ENCODE measurements at regions not wholly inside any gene's neighbourhood (a gene's known extent, or its start where the extent isn't known, plus 50 kb on each side); places are given as distances from the start of the nearest gene placed in this dataset.

GRCh38 chr12:124486346-124486963 is 81.0 kb downstream of the NCOR2 start:
- TF ChIP-seq ZFX (IDR thresholded peaks at IDR 0.05; ENCODE audit: borderline replicate concordance), result no peak
- TF ChIP-seq, protein P1, sequence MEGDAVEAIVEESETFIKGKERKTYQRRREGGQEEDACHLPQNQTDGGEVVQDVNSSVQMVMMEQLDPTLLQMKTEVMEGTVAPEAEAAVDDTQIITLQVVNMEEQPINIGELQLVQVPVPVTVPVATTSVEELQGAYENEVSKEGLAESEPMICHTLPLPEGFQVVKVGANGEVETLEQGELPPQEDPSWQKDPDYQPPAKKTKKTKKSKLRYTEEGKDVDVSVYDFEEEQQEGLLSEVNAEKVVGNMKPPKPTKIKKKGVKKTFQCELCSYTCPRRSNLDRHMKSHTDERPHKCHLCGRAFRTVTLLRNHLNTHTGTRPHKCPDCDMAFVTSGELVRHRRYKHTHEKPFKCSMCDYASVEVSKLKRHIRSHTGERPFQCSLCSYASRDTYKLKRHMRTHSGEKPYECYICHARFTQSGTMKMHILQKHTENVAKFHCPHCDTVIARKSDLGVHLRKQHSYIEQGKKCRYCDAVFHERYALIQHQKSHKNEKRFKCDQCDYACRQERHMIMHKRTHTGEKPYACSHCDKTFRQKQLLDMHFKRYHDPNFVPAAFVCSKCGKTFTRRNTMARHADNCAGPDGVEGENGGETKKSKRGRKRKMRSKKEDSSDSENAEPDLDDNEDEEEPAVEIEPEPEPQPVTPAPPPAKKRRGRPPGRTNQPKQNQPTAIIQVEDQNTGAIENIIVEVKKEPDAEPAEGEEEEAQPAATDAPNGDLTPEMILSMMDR (IDR thresholded peaks at IDR 0.05), result no peak
- no peak overlapping the region for H3K27ac ChIP-seq

- no peak overlapping the region for H3K27ac ChIP-seq
- TF ChIP-seq ZFX (IDR thresholded peaks at IDR 0.05; ENCODE audit: borderline replicate concordance), result no peak
- TF ChIP-seq, protein P1 (IDR thresholded peaks at IDR 0.05), result no peak
Measured at GRCh38 chr12:124485371-124485770, 82.0 kb downstream of the NCOR2 start.

GRCh38 chr12:124484526-124484953 is 82.9 kb downstream of the NCOR2 start:
- TF ChIP-seq, protein P1 (IDR thresholded peaks at IDR 0.05), result no peak
- TF ChIP-seq ZFX (IDR thresholded peaks at IDR 0.05; ENCODE audit: borderline replicate concordance), result no peak
- H3K27ac ChIP-seq, result no peak overlapping the region

GRCh38 chr12:124484067-124484466 is 83.3 kb downstream of the NCOR2 start:
- TF ChIP-seq, protein P1 (IDR thresholded peaks at IDR 0.05), result no peak
- TF ChIP-seq ZFX (IDR thresholded peaks at IDR 0.05; ENCODE audit: borderline replicate concordance), result no peak
- no peak overlapping the region for H3K27ac ChIP-seq

DNA sequence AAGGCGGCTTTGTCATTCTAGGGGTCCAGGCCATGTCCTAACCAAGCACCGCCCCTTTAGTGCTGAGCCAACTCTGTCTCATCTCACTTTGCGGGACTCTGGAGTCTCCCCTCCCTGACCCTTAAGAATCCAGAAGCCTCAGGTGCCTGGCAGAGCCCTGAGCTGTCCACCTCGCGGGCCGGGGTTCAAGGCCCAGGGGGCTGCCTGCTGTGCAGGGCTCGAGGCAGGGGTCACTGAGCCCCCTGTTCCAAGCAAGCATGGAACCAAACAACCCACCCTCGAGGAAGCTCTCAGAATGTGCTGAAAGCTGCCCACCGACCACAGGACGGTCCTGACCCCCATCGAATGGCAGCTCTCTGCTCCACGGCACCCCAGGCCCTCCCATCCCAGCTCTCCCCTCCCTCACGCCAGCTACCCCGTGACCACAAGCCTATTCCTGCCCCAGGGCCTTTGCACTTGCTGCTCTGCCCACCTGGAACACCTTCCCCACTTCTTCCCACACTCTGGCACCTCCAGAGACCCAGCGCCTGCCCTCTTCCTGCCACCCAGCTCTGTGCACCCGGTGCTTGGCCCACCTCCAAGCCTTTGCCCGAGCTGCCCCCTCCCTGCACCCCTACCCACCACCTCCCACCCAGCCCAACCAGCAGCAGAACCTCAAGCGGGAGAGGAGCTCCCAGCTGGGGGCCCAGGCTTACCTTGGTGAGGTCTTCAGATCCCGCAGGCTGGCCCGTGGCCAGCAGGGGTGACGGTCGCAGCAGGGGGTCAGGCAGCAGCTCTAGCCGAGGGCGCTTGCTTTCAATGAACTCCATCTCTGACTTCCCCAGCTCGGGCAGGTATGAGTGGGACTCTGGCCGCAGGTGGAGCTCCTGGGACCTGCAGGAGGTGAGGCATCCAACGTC is 84.3 kb downstream of the NCOR2 start:
- TF ChIP-seq, protein P1 (IDR thresholded peaks at IDR 0.05), result no peak
- no peak for TF ChIP-seq ZFX (IDR thresholded peaks at IDR 0.05; ENCODE audit: borderline replicate concordance)
- H3K27ac ChIP-seq, result no peak overlapping the region

GRCh38 chr12:124482567-124482893 is 84.9 kb downstream of the NCOR2 start:
- H3K27ac ChIP-seq, result no peak overlapping the region

More at GRCh38 chr12:124482567-124482893, 84.9 kb downstream of the NCOR2 start:
- TF ChIP-seq, protein P1 (IDR thresholded peaks at IDR 0.05), result no peak
- no peak for TF ChIP-seq ZFX (IDR thresholded peaks at IDR 0.05; ENCODE audit: borderline replicate concordance)
